Omental fat pad (tissue), 3 donors: ENCODE measurements at regions not wholly inside any gene's neighbourhood (a gene's known extent, or its start where the extent isn't known, plus 50 kb on each side); places are given as distances from the start of the nearest gene placed in this dataset.
"Not testable (repeated sequence)": the region's sequence is repeated elsewhere in the genome, so short reads cannot be mapped to it uniquely, and the experiment has no call there.

Experiments
- ATAC-seq: fragments of 150-250 bp; one replicate; pipeline ENCODE4 v1.9.1; 2016; ENCODE audit warnings: mild to moderate bottlenecking, moderate library complexity; ENCODE audit not compliant: low FRiP score
- DNase-seq: peaks from one replicate; pipeline ENCODE4 v3.0.0-alpha.2; 2019; ENCODE audit warnings: low spot score
- CTCF ChIP-seq, 3 donors: fragments of 450-650 bp; IDR thresholded peaks; one replicate each; pipeline ENCODE4 v1.5.1; 2016 to 2017; ENCODE audit warnings: antibody characterized with exemption in 3 of 3, mild to moderate bottlenecking in 3 of 3, moderate library complexity in 2 of 3

- ATAC-seq (no peak), DNase-seq (no peak)
- no peak for TF ChIP-seq CTCF (IDR thresholded peaks at IDR 0.05)
These were observed 410.7 kb downstream of the DTWD2 start for GRCh38 chr5:118577621-118578020.

- not testable (repeated sequence) for DNase-seq, ATAC-seq
These were observed 418.1 kb downstream of the DTWD2 start for GRCh38 chr5:118570276-118570675.

- not testable (repeated sequence) for ATAC-seq, DNase-seq
These were observed 418.8 kb downstream of the DTWD2 start for GRCh38 chr5:118569596-118569995.

- ATAC-seq (no peak), DNase-seq (no peak)
- TF ChIP-seq CTCF (IDR thresholded peaks at IDR 0.05): no peak
These were observed 422.9 kb downstream of the DTWD2 start for GRCh38 chr5:118565335-118565971.

GRCh38 chr5:118561971-118562370 is 426.4 kb downstream of the DTWD2 start:
- no peak for ATAC-seq
- no peak for DNase-seq
- TF ChIP-seq CTCF (IDR thresholded peaks at IDR 0.05): no peak

- no peak for DNase-seq
- ATAC-seq: no peak
- TF ChIP-seq CTCF (IDR thresholded peaks at IDR 0.05): no peak
These were observed 427.1 kb downstream of the DTWD2 start for GRCh38 chr5:118561235-118561634.

GRCh38 chr5:118558871-118559270 is 429.5 kb downstream of the DTWD2 start:
- no peak for DNase-seq
- ATAC-seq: no peak
- no peak for TF ChIP-seq CTCF (IDR thresholded peaks at IDR 0.05)

GRCh38 chr5:118557251-118557661 is 431.1 kb downstream of the DTWD2 start:
- no peak for TF ChIP-seq CTCF (IDR thresholded peaks at IDR 0.05)
- ATAC-seq (no peak), DNase-seq (no peak)
